H9 (cell line): ENCODE measurements at regions not wholly inside any gene's neighbourhood (a gene's known extent, or its start where the extent isn't known, plus 50 kb on each side); places are given as distances from the start of the nearest gene placed in this dataset.

Experiments used
- DNase-seq: peaks from one replicate; pipeline ENCODE4 v3.0.0-alpha.2; 2017
- H2AFZ ChIP-seq: one replicate; pipeline ENCODE4 v1.6.1; 2013; ENCODE audit warnings: mild to moderate bottlenecking, low read length, control low read depth, moderate library complexity
- H2AK5ac ChIP-seq: 2 replicates; pipeline ENCODE4 v1.6.1; 2013; ENCODE audit warnings: low read length, control low read depth, mixed read lengths; ENCODE audit not compliant: insufficient read length
- H2BK120ac ChIP-seq: one replicate; pipeline ENCODE4 v1.6.1; 2013; ENCODE audit warnings: low read depth, mild to moderate bottlenecking, low read length, control low read depth, inconsistent platforms; ENCODE audit not compliant: poor library complexity, severe bottlenecking
- H2BK12ac ChIP-seq: 2 replicates; pipeline ENCODE4 v1.6.1; 2013; ENCODE audit warnings: low read length, control low read depth, mixed read lengths, low read depth; ENCODE audit not compliant: insufficient read length
- H2BK15ac ChIP-seq: 2 replicates; pipeline ENCODE4 v1.6.1; 2013; ENCODE audit warnings: low read depth, low read length, control low read depth
- H2BK20ac ChIP-seq: one replicate; pipeline ENCODE4 v1.6.1; 2013; ENCODE audit warnings: low read depth, mild to moderate bottlenecking, low read length, control low read depth, inconsistent platforms; ENCODE audit not compliant: poor library complexity, severe bottlenecking
- H2BK5ac ChIP-seq: 2 replicates; pipeline ENCODE4 v1.6.1; 2013; ENCODE audit warnings: low read length, control low read depth, mixed read lengths; ENCODE audit not compliant: insufficient read length
- H3K14ac ChIP-seq: 2 replicates; pipeline ENCODE4 v1.6.1; 2013; ENCODE audit warnings: low read length, control low read depth; ENCODE audit not compliant: insufficient read depth
- H3K18ac ChIP-seq: 2 replicates; pipeline ENCODE4 v1.6.1; 2013; ENCODE audit warnings: low read depth, mild to moderate bottlenecking, mixed read lengths, low read length, control low read depth; ENCODE audit not compliant: insufficient read length
- H3K23ac ChIP-seq: 2 replicates; pipeline ENCODE4 v1.6.1; 2013; ENCODE audit warnings: low read length, control low read depth, mixed read lengths, low read depth; ENCODE audit not compliant: insufficient read length
- H3K23me2 ChIP-seq: 2 replicates; pipeline ENCODE4 v1.6.1; 2013; ENCODE audit warnings: low read depth, mild to moderate bottlenecking, mixed read lengths, low read length, control low read depth; ENCODE audit not compliant: insufficient read length, poor library complexity, severe bottlenecking
- H3K27ac ChIP-seq: 2 replicates; pipeline ENCODE4 v1.5.1; 2013; ENCODE audit warnings: low read length, control low read depth, mixed read lengths, low read depth; ENCODE audit not compliant: insufficient read length
- H3K27me3 ChIP-seq: 2 replicates; pipeline ENCODE4 v1.6.1; 2013; ENCODE audit warnings: low read length, control low read depth, inconsistent platforms; ENCODE audit not compliant: insufficient read depth
- H3K4ac ChIP-seq: 2 replicates; pipeline ENCODE4 v1.6.1; 2013; ENCODE audit warnings: low read depth, mild to moderate bottlenecking, control low read depth, inconsistent platforms, low read length, moderate library complexity
- H3K4me1 ChIP-seq: 2 replicates; pipeline ENCODE4 v1.6.1; 2013; ENCODE audit warnings: low read length, control low read depth, inconsistent platforms; ENCODE audit not compliant: insufficient read depth
- H3K4me2 ChIP-seq: 2 replicates; pipeline ENCODE4 v1.6.1; 2013; ENCODE audit warnings: low read length, control low read depth, mixed read lengths; ENCODE audit not compliant: insufficient read length, insufficient read depth
- H3K56ac ChIP-seq: 2 replicates; pipeline ENCODE4 v1.6.1; 2013; ENCODE audit warnings: low read depth, mild to moderate bottlenecking, mixed read lengths, low read length, control low read depth; ENCODE audit not compliant: insufficient read length
- H3K79me1 ChIP-seq: 2 replicates; pipeline ENCODE4 v1.6.1; 2013; ENCODE audit warnings: low read depth, mild to moderate bottlenecking, moderate library complexity, low read length, control low read depth, inconsistent platforms; ENCODE audit not compliant: insufficient read depth, poor library complexity, severe bottlenecking
- H3K79me2 ChIP-seq: 2 replicates; pipeline ENCODE4 v1.6.1; 2013; ENCODE audit warnings: low read length, control low read depth, inconsistent platforms; ENCODE audit not compliant: insufficient read depth
- H3K9ac ChIP-seq: 2 replicates; pipeline ENCODE4 v1.6.1; 2013; ENCODE audit warnings: low read length, control low read depth, mixed read lengths; ENCODE audit not compliant: insufficient read length; ENCODE audit errors: extremely low read depth
- H3K9me3 ChIP-seq: one replicate; pipeline ENCODE4 v1.6.1; 2013; ENCODE audit warnings: low read depth, low read length, inconsistent platforms; ENCODE audit not compliant: control insufficient read depth
- H3T11ph ChIP-seq: one replicate; pipeline ENCODE4 v1.6.1; 2013; ENCODE audit warnings: mild to moderate bottlenecking, low read length, control low read depth, inconsistent platforms
- H4K20me1 ChIP-seq: one replicate; pipeline ENCODE4 v1.6.1; 2013; ENCODE audit not compliant: control insufficient read depth, insufficient read length, insufficient read depth
- H4K5ac ChIP-seq: 2 replicates; pipeline ENCODE4 v1.6.1; 2013; ENCODE audit warnings: low read depth, mild to moderate bottlenecking, mixed read lengths, low read length, control low read depth; ENCODE audit not compliant: insufficient read length
- H4K8ac ChIP-seq: replicated peaks from 2 replicates; pipeline ENCODE4 v1.6.1; 2013; ENCODE audit warnings: low read length, control low read depth, mixed read lengths, low read depth; ENCODE audit not compliant: insufficient read length
- H4K91ac ChIP-seq: 2 replicates; pipeline ENCODE4 v1.6.1; 2013; ENCODE audit warnings: low read depth, mild to moderate bottlenecking, moderate library complexity, mixed read lengths, low read length, control low read depth; ENCODE audit not compliant: insufficient read length
- H3K27ac Mint-ChIP-seq, 3 experiments: 2 replicates in 2 of 3; 3 replicates in 1 of 3; pipeline ENCODE4 v1.8.0; 2020 to 2021; ENCODE audit warnings: mixed read lengths in 3 of 3, mild to moderate bottlenecking in 1 of 3, moderate library complexity in 1 of 3
- H3K27me3 Mint-ChIP-seq: 2 replicates; pipeline ENCODE4 v1.8.0; 2021; ENCODE audit warnings: low read depth, mild to moderate bottlenecking, moderate library complexity, mixed read lengths
- H3K36me3 Mint-ChIP-seq, 3 experiments: 2 replicates in 2 of 3; 3 replicates in 1 of 3; pipeline ENCODE4 v1.8.0; 2020 to 2021; ENCODE audit warnings: low read depth in 3 of 3, mixed read lengths in 3 of 3; ENCODE audit not compliant: insufficient read depth in 1 of 3
- H3K4me1 Mint-ChIP-seq, 2 experiments: 2 replicates each; pipeline ENCODE4 v1.8.0; 2020; ENCODE audit warnings: mixed read lengths in 2 of 2
- H3K4me3 Mint-ChIP-seq, 2 experiments: 2 replicates in 1 of 2; 3 replicates in 1 of 2; pipeline ENCODE4 v1.8.0; 2020 to 2021; ENCODE audit warnings: mild to moderate bottlenecking in 2 of 2, mixed read lengths in 2 of 2, moderate library complexity in 1 of 2
- H3K9me3 Mint-ChIP-seq, 2 experiments: 2 replicates in 1 of 2; 3 replicates in 1 of 2; pipeline ENCODE4 v1.8.0; 2020; ENCODE audit warnings: mild to moderate bottlenecking in 2 of 2, mixed read lengths in 2 of 2, moderate library complexity in 1 of 2
- WGBS: extraction: QIAGEN DNeasy Blood & Tissue Kit; methylation state at CpG from one replicate; pipeline ENCODE4 v1.1.7; 2013; ENCODE audit warnings: missing lambda C conversion rate, low lambda C conversion rate, mixed read lengths; ENCODE audit not compliant: insufficient read length; ENCODE audit errors: extremely low coverage; 5-methylcytosine and 5-hydroxymethylcytosine counted together
- TF ChIP-seq, protein P1 (sequence below): fragments of 200-600 bp; sonication (generic); conservative IDR thresholded peaks from 3 replicates; pipeline ENCODE4 v1.8.0; 2021; ENCODE audit warnings: antibody characterized with exemption, mild to moderate bottlenecking

DNA sequence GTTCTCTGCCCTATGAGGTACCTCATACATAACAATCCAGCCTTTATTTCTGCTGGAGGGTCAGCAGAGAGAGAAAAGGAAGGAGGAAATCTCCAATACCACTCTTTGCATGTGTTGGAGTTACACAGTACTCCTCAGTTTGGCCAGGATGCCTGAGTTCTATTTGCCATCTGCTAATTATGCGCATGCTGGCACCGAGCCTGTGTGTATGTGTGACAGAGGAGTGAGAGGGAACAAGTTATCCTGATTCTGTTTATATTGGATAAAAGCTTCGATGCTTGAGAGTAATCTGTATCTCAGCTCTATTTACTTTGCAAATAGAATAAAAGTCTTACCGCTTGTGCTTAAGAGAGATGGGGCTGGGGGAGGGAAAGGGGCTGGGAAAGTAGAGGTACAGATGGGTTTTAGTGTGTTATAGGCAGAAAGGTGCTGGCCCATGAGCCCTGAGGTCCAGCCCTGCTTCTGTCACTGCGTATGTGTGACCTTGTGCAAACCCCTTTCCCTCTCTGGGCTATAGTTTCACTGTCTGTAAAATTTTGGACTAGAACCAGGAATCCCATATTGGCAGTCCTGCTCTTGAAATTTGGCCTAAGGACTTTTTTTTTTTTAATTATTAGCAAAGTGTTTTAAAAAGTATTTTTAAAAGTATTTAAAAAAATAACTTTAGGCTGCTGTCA lies 54.5 kb upstream of the PLXNA2 start:
- no peak overlapping the region for H3K4ac ChIP-seq
- no peak overlapping the region for H3K4me3 Mint-ChIP-seq
- H3K27me3 ChIP-seq: no peaks in the 10 kb centered on the region
- no peak overlapping the region for H3K27ac ChIP-seq
- H4K91ac ChIP-seq: no peak overlapping the region
- no peak overlapping the region for H4K8ac ChIP-seq
- no peak overlapping the region for H3K56ac ChIP-seq
- H2AFZ ChIP-seq: no peak overlapping the region
- H2BK120ac ChIP-seq: no peak overlapping the region
- H3K23ac ChIP-seq: no peak overlapping the region
- H3K27me3 Mint-ChIP-seq: peaks cover 2% of the 10 kb centered on the region; the same call in 1 of the 2 replicates
- H3K23me2 ChIP-seq: no peaks in the 10 kb centered on the region
- peak overlapping the region in 1 of 3 experiments; percentile 67; a peak in 1 of 7 replicates for H3K27ac Mint-ChIP-seq
- no peak overlapping the region for H2BK20ac ChIP-seq
- H2BK12ac ChIP-seq: no peak overlapping the region
- no peaks in the 10 kb centered on the region; a peak in 1 of 5 replicates for H3K9me3 Mint-ChIP-seq
- no peak overlapping the region for H2AK5ac ChIP-seq
- H3K4me1 ChIP-seq: peaks cover 4% of the 10 kb centered on the region; the same call in 1 of the 2 replicates
- H3K9ac ChIP-seq: no peak overlapping the region
- no peaks in the 10 kb centered on the region for H3K9me3 ChIP-seq
- no peak overlapping the region for H3T11ph ChIP-seq
- H3K79me2 ChIP-seq: no peaks in the 10 kb centered on the region
- no peak overlapping the region for H3K4me2 ChIP-seq
- no peak overlapping the region for H3K14ac ChIP-seq
- TF ChIP-seq, protein P1, sequence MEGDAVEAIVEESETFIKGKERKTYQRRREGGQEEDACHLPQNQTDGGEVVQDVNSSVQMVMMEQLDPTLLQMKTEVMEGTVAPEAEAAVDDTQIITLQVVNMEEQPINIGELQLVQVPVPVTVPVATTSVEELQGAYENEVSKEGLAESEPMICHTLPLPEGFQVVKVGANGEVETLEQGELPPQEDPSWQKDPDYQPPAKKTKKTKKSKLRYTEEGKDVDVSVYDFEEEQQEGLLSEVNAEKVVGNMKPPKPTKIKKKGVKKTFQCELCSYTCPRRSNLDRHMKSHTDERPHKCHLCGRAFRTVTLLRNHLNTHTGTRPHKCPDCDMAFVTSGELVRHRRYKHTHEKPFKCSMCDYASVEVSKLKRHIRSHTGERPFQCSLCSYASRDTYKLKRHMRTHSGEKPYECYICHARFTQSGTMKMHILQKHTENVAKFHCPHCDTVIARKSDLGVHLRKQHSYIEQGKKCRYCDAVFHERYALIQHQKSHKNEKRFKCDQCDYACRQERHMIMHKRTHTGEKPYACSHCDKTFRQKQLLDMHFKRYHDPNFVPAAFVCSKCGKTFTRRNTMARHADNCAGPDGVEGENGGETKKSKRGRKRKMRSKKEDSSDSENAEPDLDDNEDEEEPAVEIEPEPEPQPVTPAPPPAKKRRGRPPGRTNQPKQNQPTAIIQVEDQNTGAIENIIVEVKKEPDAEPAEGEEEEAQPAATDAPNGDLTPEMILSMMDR: no peak
- no peaks in the 10 kb centered on the region for H3K36me3 Mint-ChIP-seq
- no peaks in the 10 kb centered on the region for H3K79me1 ChIP-seq
- no peaks in the 10 kb centered on the region for H4K20me1 ChIP-seq
- H3K18ac ChIP-seq: no peak overlapping the region
- H2BK15ac ChIP-seq: no peak overlapping the region
- WGBS: no CpG with 5 or more reads among the region's 5 CpGs
- DNase-seq: no peak
- peaks cover 26 to 30% of the 10 kb centered on the region in 2 experiments for H3K4me1 Mint-ChIP-seq
- H4K5ac ChIP-seq: no peak overlapping the region
- H2BK5ac ChIP-seq: no peak overlapping the region
